GM23338 (cell line): ENCODE measurements at regions not wholly inside any gene's neighbourhood (a gene's known extent, or its start where the extent isn't known, plus 50 kb on each side); places are given as distances from the start of the nearest gene placed in this dataset.

Source experiments
- ATAC-seq: fragments of 200-7000 bp; cut with Tn5 transposase; 3 replicates; pipeline ENCODE4 v1.9.1; 2020
- DNase-seq: peaks from one replicate; pipeline ENCODE4 v3.0.0-alpha.2; 2015; ENCODE audit warnings: low spot score
- H2AFZ ChIP-seq: fragments of 200-600 bp; sonication (generic); 2 replicates; pipeline ENCODE4 v1.8.0; 2016; ENCODE audit warnings: antibody characterized with exemption, mild to moderate bottlenecking, moderate library complexity
- H3F3A ChIP-seq: fragments of 200-600 bp; sonication (generic); replicated peaks from 2 replicates; pipeline ENCODE4 v1.8.0; 2017; ENCODE audit warnings: antibody characterized with exemption, mixed run types, low read depth
- H3K27ac ChIP-seq: fragments of 200-600 bp; sonication (generic); 2 replicates; pipeline ENCODE4 v1.6.1; 2016; ENCODE audit warnings: low read depth
- H3K27me3 ChIP-seq: fragments of 200-600 bp; sonication (generic); 2 replicates; pipeline ENCODE4 v1.8.0; 2016; ENCODE audit warnings: mild to moderate bottlenecking, mixed run types, moderate library complexity; ENCODE audit not compliant: insufficient read depth
- H3K36me3 ChIP-seq: fragments of 200-600 bp; sonication (generic); 2 replicates; pipeline ENCODE4 v1.8.0; 2016; ENCODE audit warnings: mild to moderate bottlenecking; ENCODE audit not compliant: insufficient read depth
- H3K4me1 ChIP-seq: fragments of 200-600 bp; sonication (generic); 2 replicates; pipeline ENCODE4 v1.8.0; 2016; ENCODE audit warnings: mild to moderate bottlenecking, moderate library complexity; ENCODE audit not compliant: insufficient read depth
- H3K4me2 ChIP-seq: fragments of 200-600 bp; sonication (generic); 2 replicates; pipeline ENCODE4 v1.7.1; 2017; ENCODE audit warnings: mixed run types
- H3K4me3 ChIP-seq: fragments of 200-600 bp; sonication (generic); 2 replicates; pipeline ENCODE4 v1.6.1; 2016; ENCODE audit warnings: mixed run types
- H3K79me2 ChIP-seq: fragments of 200-600 bp; sonication (generic); replicated peaks from 2 replicates; pipeline ENCODE4 v1.8.0; 2017; ENCODE audit warnings: mild to moderate bottlenecking; ENCODE audit not compliant: insufficient read depth
- H3K9me2 ChIP-seq: fragments of 200-600 bp; sonication (generic); 2 replicates; pipeline ENCODE4 v1.8.0; 2017; ENCODE audit not compliant: insufficient read depth
- H4K20me1 ChIP-seq: fragments of 200-600 bp; sonication (generic); replicated peaks from 2 replicates; pipeline ENCODE4 v1.8.0; 2017; ENCODE audit warnings: mild to moderate bottlenecking; ENCODE audit not compliant: insufficient read depth
- H3K27ac Mint-ChIP-seq: 2 replicates; pipeline ENCODE4 v1.8.0; 2020; ENCODE audit warnings: inconsistent platforms, mild to moderate bottlenecking, moderate library complexity, mixed read lengths
- H3K27me3 Mint-ChIP-seq: 3 replicates; pipeline ENCODE4 v1.8.0; 2022; ENCODE audit warnings: low read depth, mild to moderate bottlenecking, moderate library complexity, mixed read lengths, inconsistent platforms; ENCODE audit not compliant: insufficient read depth, poor library complexity
- H3K36me3 Mint-ChIP-seq: 3 replicates; pipeline ENCODE4 v1.8.0; 2021; ENCODE audit warnings: low read depth, mild to moderate bottlenecking, inconsistent platforms, moderate library complexity, mixed read lengths
- H3K4me1 Mint-ChIP-seq: 3 replicates; pipeline ENCODE4 v1.8.0; 2020; ENCODE audit warnings: mild to moderate bottlenecking, inconsistent platforms, mixed read lengths
- H3K4me3 Mint-ChIP-seq: 3 replicates; pipeline ENCODE4 v1.8.0; 2021; ENCODE audit warnings: moderate library complexity, mild to moderate bottlenecking, inconsistent platforms, mixed read lengths
- H3K9me3 Mint-ChIP-seq: 3 replicates; pipeline ENCODE4 v1.8.0; 2020; ENCODE audit warnings: moderate library complexity, mild to moderate bottlenecking, inconsistent platforms, mixed read lengths
- CREB1 ChIP-seq: fragments of 250-450 bp; sonication (Bioruptor Pico); IDR thresholded peaks from 2 replicates; pipeline ENCODE4 v1.5.0; 2020; ENCODE audit warnings: low read depth, mild to moderate bottlenecking, moderate library complexity
- EZH2 ChIP-seq: fragments of 200-600 bp; sonication (generic); IDR thresholded peaks from one replicate; pipeline ENCODE4 v1.8.0; 2017; ENCODE audit warnings: antibody characterized with exemption, mild to moderate bottlenecking, low read depth; ENCODE audit not compliant: unreplicated experiment
- EZH2phosphoT487 ChIP-seq: fragments of 200-600 bp; sonication (generic); IDR thresholded peaks from one replicate; pipeline ENCODE4 v1.8.1; 2018; ENCODE audit warnings: antibody characterized with exemption; ENCODE audit not compliant: unreplicated experiment
- JUNB ChIP-seq: IDR thresholded peaks from one replicate; pipeline ENCODE4 v1.6.1; 2016; ENCODE audit warnings: antibody characterized with exemption; ENCODE audit not compliant: unreplicated experiment
- NANOG ChIP-seq: IDR thresholded peaks from 2 replicates; pipeline ENCODE4 v1.6.1; 2016; ENCODE audit warnings: antibody characterized with exemption, borderline replicate concordance
- STAT1 ChIP-seq: IDR thresholded peaks from one replicate; pipeline ENCODE4 v1.6.1; 2016; ENCODE audit warnings: antibody characterized with exemption; ENCODE audit not compliant: unreplicated experiment
- ZNF114 ChIP-seq: fragments of 250-450 bp; sonication (Bioruptor Pico); IDR thresholded peaks from 2 replicates; pipeline ENCODE4 v1.5.0; 2020; ENCODE audit warnings: mild to moderate bottlenecking, moderate library complexity
- ZNF331 ChIP-seq: fragments of 250-450 bp; sonication (Bioruptor Pico); IDR thresholded peaks from 2 replicates; pipeline ENCODE4 v1.5.0; 2020; ENCODE audit warnings: low read depth, mild to moderate bottlenecking, moderate library complexity
- TF ChIP-seq, protein P1 (sequence below), 2 experiments: fragments of 200-600 bp in 1 of 2; sonication (generic) in 1 of 2; conservative IDR thresholded peaks; 2 replicates each; pipeline versions ENCODE4 v1.5.1 to v1.6.1; 2016 to 2017; ENCODE audit warnings: antibody characterized with exemption in 2 of 2, low read depth in 2 of 2, mild to moderate bottlenecking in 2 of 2, moderate library complexity in 1 of 2
- TF ChIP-seq, protein P2 (sequence below): IDR thresholded peaks from one replicate; pipeline ENCODE4 v1.6.1; 2018; ENCODE audit warnings: antibody characterized with exemption; ENCODE audit not compliant: unreplicated experiment
- TF ChIP-seq, protein P3 (sequence below): IDR thresholded peaks from 2 replicates; pipeline ENCODE4 v1.6.1; 2016; ENCODE audit warnings: antibody characterized with exemption
- TF ChIP-seq, protein P4 (sequence below): fragments of 250-450 bp; sonication (Bioruptor Pico); IDR thresholded peaks from 2 replicates; pipeline ENCODE4 v1.5.0; 2020; ENCODE audit warnings: mild to moderate bottlenecking, moderate library complexity

DNA sequence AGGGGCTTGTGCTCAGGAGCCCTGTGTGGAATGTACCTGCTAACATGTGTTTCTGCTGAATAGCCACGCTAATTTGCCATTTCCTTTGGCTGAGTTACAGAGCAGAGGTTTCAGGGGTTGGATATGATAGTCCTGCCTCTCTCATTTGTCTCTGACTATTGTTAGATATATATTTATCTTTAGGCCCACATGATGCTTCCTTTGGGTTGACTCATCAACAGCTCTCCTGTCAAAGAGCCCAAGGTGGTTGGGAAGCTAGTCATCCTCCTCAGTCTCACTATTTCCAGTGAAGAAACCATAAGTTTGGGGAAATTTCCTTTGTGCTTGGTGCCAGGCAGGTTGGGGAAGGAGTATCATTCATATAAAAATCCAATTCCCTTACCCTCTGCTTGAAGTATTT lies 1194.6 kb downstream of the ZPLD1 start:
- H3K4me2 ChIP-seq, result no peak overlapping the region
- Mint-ChIP-seq H3K36me3 (peaks cover 28% of the 10 kb centered on the region), H3K4me3 (no peak overlapping the region), H3K4me1 (no peaks in the 10 kb centered on the region; the same call in 2 of the 3 replicates), H3K27me3 (no peaks in the 10 kb centered on the region), H3K27ac (no peak overlapping the region), H3K9me3 (peaks cover 39% of the 10 kb centered on the region)
- no peak overlapping the region for H2AFZ ChIP-seq
- no peaks in the 10 kb centered on the region for H3K4me1 ChIP-seq
- TF ChIP-seq, protein P1, sequence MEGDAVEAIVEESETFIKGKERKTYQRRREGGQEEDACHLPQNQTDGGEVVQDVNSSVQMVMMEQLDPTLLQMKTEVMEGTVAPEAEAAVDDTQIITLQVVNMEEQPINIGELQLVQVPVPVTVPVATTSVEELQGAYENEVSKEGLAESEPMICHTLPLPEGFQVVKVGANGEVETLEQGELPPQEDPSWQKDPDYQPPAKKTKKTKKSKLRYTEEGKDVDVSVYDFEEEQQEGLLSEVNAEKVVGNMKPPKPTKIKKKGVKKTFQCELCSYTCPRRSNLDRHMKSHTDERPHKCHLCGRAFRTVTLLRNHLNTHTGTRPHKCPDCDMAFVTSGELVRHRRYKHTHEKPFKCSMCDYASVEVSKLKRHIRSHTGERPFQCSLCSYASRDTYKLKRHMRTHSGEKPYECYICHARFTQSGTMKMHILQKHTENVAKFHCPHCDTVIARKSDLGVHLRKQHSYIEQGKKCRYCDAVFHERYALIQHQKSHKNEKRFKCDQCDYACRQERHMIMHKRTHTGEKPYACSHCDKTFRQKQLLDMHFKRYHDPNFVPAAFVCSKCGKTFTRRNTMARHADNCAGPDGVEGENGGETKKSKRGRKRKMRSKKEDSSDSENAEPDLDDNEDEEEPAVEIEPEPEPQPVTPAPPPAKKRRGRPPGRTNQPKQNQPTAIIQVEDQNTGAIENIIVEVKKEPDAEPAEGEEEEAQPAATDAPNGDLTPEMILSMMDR (conservative IDR thresholded peaks at IDR 0.05; ENCODE audit: low read depth in 2 of 2), result no peak
- TF ChIP-seq STAT1, result no peak
- TF ChIP-seq NANOG, result no peak
- TF ChIP-seq ZNF114 (CRISPR knock-in tag), result no peak
- no peak for TF ChIP-seq EZH2phosphoT487
- TF ChIP-seq, protein P2, sequence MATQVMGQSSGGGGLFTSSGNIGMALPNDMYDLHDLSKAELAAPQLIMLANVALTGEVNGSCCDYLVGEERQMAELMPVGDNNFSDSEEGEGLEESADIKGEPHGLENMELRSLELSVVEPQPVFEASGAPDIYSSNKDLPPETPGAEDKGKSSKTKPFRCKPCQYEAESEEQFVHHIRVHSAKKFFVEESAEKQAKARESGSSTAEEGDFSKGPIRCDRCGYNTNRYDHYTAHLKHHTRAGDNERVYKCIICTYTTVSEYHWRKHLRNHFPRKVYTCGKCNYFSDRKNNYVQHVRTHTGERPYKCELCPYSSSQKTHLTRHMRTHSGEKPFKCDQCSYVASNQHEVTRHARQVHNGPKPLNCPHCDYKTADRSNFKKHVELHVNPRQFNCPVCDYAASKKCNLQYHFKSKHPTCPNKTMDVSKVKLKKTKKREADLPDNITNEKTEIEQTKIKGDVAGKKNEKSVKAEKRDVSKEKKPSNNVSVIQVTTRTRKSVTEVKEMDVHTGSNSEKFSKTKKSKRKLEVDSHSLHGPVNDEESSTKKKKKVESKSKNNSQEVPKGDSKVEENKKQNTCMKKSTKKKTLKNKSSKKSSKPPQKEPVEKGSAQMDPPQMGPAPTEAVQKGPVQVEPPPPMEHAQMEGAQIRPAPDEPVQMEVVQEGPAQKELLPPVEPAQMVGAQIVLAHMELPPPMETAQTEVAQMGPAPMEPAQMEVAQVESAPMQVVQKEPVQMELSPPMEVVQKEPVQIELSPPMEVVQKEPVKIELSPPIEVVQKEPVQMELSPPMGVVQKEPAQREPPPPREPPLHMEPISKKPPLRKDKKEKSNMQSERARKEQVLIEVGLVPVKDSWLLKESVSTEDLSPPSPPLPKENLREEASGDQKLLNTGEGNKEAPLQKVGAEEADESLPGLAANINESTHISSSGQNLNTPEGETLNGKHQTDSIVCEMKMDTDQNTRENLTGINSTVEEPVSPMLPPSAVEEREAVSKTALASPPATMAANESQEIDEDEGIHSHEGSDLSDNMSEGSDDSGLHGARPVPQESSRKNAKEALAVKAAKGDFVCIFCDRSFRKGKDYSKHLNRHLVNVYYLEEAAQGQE, result no peak
- no peak for TF ChIP-seq ZNF331 (CRISPR knock-in tag)
- TF ChIP-seq CREB1, result no peak
- TF ChIP-seq EZH2, result no peak
- TF ChIP-seq, protein P3, sequence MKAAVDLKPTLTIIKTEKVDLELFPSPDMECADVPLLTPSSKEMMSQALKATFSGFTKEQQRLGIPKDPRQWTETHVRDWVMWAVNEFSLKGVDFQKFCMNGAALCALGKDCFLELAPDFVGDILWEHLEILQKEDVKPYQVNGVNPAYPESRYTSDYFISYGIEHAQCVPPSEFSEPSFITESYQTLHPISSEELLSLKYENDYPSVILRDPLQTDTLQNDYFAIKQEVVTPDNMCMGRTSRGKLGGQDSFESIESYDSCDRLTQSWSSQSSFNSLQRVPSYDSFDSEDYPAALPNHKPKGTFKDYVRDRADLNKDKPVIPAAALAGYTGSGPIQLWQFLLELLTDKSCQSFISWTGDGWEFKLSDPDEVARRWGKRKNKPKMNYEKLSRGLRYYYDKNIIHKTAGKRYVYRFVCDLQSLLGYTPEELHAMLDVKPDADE, result no peak
- TF ChIP-seq, protein P4, sequence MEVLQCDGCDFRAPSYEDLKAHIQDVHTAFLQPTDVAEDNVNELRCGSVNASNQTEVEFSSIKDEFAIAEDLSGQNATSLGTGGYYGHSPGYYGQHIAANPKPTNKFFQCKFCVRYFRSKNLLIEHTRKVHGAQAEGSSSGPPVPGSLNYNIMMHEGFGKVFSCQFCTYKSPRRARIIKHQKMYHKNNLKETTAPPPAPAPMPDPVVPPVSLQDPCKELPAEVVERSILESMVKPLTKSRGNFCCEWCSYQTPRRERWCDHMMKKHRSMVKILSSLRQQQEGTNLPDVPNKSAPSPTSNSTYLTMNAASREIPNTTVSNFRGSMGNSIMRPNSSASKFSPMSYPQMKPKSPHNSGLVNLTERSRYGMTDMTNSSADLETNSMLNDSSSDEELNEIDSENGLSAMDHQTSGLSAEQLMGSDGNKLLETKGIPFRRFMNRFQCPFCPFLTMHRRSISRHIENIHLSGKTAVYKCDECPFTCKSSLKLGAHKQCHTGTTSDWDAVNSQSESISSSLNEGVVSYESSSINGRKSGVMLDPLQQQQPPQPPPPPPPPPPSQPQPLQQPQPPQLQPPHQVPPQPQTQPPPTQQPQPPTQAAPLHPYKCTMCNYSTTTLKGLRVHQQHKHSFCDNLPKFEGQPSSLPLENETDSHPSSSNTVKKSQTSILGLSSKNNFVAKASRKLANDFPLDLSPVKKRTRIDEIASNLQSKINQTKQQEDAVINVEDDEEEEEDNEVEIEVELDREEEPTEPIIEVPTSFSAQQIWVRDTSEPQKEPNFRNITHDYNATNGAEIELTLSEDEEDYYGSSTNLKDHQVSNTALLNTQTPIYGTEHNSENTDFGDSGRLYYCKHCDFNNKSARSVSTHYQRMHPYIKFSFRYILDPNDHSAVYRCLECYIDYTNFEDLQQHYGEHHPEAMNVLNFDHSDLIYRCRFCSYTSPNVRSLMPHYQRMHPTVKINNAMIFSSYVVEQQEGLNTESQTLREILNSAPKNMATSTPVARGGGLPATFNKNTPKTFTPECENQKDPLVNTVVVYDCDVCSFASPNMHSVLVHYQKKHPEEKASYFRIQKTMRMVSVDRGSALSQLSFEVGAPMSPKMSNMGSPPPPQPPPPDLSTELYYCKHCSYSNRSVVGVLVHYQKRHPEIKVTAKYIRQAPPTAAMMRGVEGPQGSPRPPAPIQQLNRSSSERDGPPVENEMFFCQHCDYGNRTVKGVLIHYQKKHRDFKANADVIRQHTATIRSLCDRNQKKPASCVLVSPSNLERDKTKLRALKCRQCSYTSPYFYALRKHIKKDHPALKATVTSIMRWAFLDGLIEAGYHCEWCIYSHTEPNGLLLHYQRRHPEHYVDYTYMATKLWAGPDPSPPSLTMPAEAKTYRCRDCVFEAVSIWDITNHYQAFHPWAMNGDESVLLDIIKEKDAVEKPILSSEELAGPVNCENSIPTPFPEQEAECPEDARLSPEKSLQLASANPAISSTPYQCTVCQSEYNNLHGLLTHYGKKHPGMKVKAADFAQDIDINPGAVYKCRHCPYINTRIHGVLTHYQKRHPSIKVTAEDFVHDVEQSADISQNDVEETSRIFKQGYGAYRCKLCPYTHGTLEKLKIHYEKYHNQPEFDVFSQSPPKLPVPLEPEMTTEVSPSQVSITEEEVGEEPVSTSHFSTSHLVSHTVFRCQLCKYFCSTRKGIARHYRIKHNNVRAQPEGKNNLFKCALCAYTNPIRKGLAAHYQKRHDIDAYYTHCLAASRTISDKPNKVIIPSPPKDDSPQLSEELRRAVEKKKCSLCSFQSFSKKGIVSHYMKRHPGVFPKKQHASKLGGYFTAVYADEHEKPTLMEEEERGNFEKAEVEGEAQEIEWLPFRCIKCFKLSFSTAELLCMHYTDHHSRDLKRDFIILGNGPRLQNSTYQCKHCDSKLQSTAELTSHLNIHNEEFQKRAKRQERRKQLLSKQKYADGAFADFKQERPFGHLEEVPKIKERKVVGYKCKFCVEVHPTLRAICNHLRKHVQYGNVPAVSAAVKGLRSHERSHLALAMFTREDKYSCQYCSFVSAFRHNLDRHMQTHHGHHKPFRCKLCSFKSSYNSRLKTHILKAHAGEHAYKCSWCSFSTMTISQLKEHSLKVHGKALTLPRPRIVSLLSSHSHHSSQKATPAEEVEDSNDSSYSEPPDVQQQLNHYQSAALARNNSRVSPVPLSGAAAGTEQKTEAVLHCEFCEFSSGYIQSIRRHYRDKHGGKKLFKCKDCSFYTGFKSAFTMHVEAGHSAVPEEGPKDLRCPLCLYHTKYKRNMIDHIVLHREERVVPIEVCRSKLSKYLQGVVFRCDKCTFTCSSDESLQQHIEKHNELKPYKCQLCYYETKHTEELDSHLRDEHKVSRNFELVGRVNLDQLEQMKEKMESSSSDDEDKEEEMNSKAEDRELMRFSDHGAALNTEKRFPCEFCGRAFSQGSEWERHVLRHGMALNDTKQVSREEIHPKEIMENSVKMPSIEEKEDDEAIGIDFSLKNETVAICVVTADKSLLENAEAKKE, result no peak
- TF ChIP-seq JUNB, result no peak
- no peaks in the 10 kb centered on the region; the same call in 1 of the 2 replicates for H3K36me3 ChIP-seq
- no peak overlapping the region for H3K4me3 ChIP-seq
- DNase-seq (no peak), ATAC-seq (no peak)
- no peaks in the 10 kb centered on the region for H3K27me3 ChIP-seq
- no peak overlapping the region for H3K27ac ChIP-seq
- no peaks in the 10 kb centered on the region for H3K9me2 ChIP-seq
- no peaks in the 10 kb centered on the region for H3F3A ChIP-seq
- no peaks in the 10 kb centered on the region for H4K20me1 ChIP-seq
- H3K79me2 ChIP-seq, result no peaks in the 10 kb centered on the region
